CD14-positive monocyte (primary cell): ENCODE measurements at regions not wholly inside any gene's neighbourhood (a gene's known extent, or its start where the extent isn't known, plus 50 kb on each side); places are given as distances from the start of the nearest gene placed in this dataset.

Experiments
- DNase-seq, 3 donors: peaks; one replicate each; pipeline ENCODE4 v3.0.0-alpha.2; 2011 to 2022
- H2AFZ ChIP-seq: 2 replicates; pipeline ENCODE4 v1.6.0; 2012; ENCODE audit warnings: mild to moderate bottlenecking, low read depth, low read length, inconsistent platforms; ENCODE audit not compliant: insufficient read depth, poor library complexity, severe bottlenecking
- H3K27ac ChIP-seq, 2 donors: 1 replicate in 1 of 2; 2 replicates in 1 of 2; pipeline ENCODE4 v1.5.1; 2012 to 2013; ENCODE audit warnings: low read length in 2 of 2, control low read depth in 1 of 2, inconsistent platforms in 1 of 2, low read depth in 1 of 2, mild to moderate bottlenecking in 1 of 2
- H3K27me3 ChIP-seq, 2 donors: one replicate each; pipeline versions ENCODE4 v1.6.0 to v1.6.1; 2011 to 2013; ENCODE audit warnings: low read length in 2 of 2; ENCODE audit not compliant: control insufficient read depth in 2 of 2, insufficient read depth in 2 of 2
- H3K36me3 ChIP-seq, 2 donors: replicated peaks in 1 of 2; 1 replicate in 1 of 2; 2 replicates in 1 of 2; pipeline versions ENCODE4 v1.5.1 to v1.6.1; 2012 to 2013; ENCODE audit warnings: low read length in 2 of 2, control low read depth in 1 of 2, inconsistent platforms in 1 of 2, mild to moderate bottlenecking in 1 of 2; ENCODE audit not compliant: insufficient read depth in 2 of 2, control insufficient read depth in 1 of 2
- H3K4me1 ChIP-seq, 2 donors: 1 replicate in 1 of 2; 2 replicates in 1 of 2; pipeline versions ENCODE4 v1.5.1 to v1.6.1; 2012 to 2013; ENCODE audit warnings: low read length in 2 of 2, control low read depth in 1 of 2, inconsistent platforms in 1 of 2, mild to moderate bottlenecking in 1 of 2, moderate library complexity in 1 of 2; ENCODE audit not compliant: insufficient read depth in 2 of 2, control insufficient read depth in 1 of 2
- H3K4me2 ChIP-seq: replicated peaks from 2 replicates; pipeline ENCODE3; 2012; ENCODE audit warnings: low read length, moderate library complexity, mild to moderate bottlenecking; ENCODE audit not compliant: poor library complexity, severe bottlenecking; ENCODE audit errors: extremely low read depth
- H3K4me3 ChIP-seq, 3 experiments: fragments of 200-600 bp in 1 of 3; sonication (generic) in 1 of 3; replicated peaks in 1 of 3; 1 replicate in 2 of 3; 2 replicates in 1 of 3; pipeline ENCODE4 v1.5.1; 2011 to 2013; ENCODE audit warnings: low read length in 3 of 3, mild to moderate bottlenecking in 3 of 3, control low read depth in 2 of 3, low read depth in 2 of 3, inconsistent platforms in 1 of 3, moderate library complexity in 1 of 3
- H3K79me2 ChIP-seq: 2 replicates; pipeline ENCODE4 v1.6.0; 2012; ENCODE audit warnings: mild to moderate bottlenecking, control low read depth, inconsistent platforms, low read length, moderate library complexity; ENCODE audit not compliant: insufficient read depth
- H3K9ac ChIP-seq: 2 replicates; pipeline ENCODE4 v1.6.0; 2017; ENCODE audit warnings: low read length, mild to moderate bottlenecking; ENCODE audit not compliant: insufficient read depth, poor library complexity, severe bottlenecking
- H3K9me3 ChIP-seq, 2 donors: replicated peaks in 1 of 2; 1 replicate in 1 of 2; 2 replicates in 1 of 2; pipeline versions ENCODE4 v1.5.1 to v1.6.1; 2012 to 2013; ENCODE audit warnings: low read length in 2 of 2, control low read depth in 1 of 2; ENCODE audit not compliant: control insufficient read depth in 1 of 2, insufficient read depth in 1 of 2
- H4K20me1 ChIP-seq: 2 replicates; pipeline ENCODE4 v1.6.0; 2012; ENCODE audit warnings: mild to moderate bottlenecking, low read length, control low read depth, moderate library complexity; ENCODE audit not compliant: insufficient read depth
- H3K27ac Mint-ChIP-seq, 7 donors: one replicate each; pipeline ENCODE4 v1.8.0; 2020; ENCODE audit warnings: mild to moderate bottlenecking in 7 of 7, mixed read lengths in 7 of 7, moderate library complexity in 6 of 7, inconsistent platforms in 2 of 7
- H3K27me3 Mint-ChIP-seq, 3 donors: one replicate each; pipeline ENCODE4 v1.8.0; 2021 to 2022; ENCODE audit warnings: low read depth in 3 of 3, mild to moderate bottlenecking in 3 of 3, mixed read lengths in 3 of 3, moderate library complexity in 3 of 3, inconsistent platforms in 1 of 3
- H3K36me3 Mint-ChIP-seq, 2 donors: one replicate each; pipeline ENCODE4 v1.8.0; 2020; ENCODE audit warnings: mixed read lengths in 2 of 2, inconsistent platforms in 1 of 2, mild to moderate bottlenecking in 1 of 2
- H3K4me1 Mint-ChIP-seq: one replicate; pipeline ENCODE4 v1.8.0; 2020; ENCODE audit warnings: mild to moderate bottlenecking, mixed read lengths
- H3K4me3 Mint-ChIP-seq, 2 donors: one replicate each; pipeline ENCODE4 v1.8.0; 2020; ENCODE audit warnings: mild to moderate bottlenecking in 2 of 2, mixed read lengths in 2 of 2, moderate library complexity in 1 of 2
- H3K9me3 Mint-ChIP-seq, 7 donors: one replicate each; pipeline ENCODE4 v1.8.0; 2020 to 2022; ENCODE audit warnings: mixed read lengths in 7 of 7, mild to moderate bottlenecking in 6 of 7, moderate library complexity in 6 of 7, inconsistent platforms in 2 of 7
- WGBS: methylation state at CpG from one replicate; pipeline ENCODE4 v1.1.5; 2013; ENCODE audit warnings: missing lambda C conversion rate; ENCODE audit not compliant: insufficient coverage; 5-methylcytosine and 5-hydroxymethylcytosine counted together
- intact Hi-C, 2 donors: fragments of 100-400 bp; cut with micrococcal nuclease; formaldehyde crosslinking; loops; one replicate each; pipeline versions ENCODE4 v1.15.0 to v1.15.1; 2023
- TF ChIP-seq, protein P1 (sequence below): fragments of 200-600 bp; IDR thresholded peaks from one replicate; pipeline ENCODE4 v1.8.0; 2022; ENCODE audit warnings: antibody characterized with exemption, mild to moderate bottlenecking

DNA sequence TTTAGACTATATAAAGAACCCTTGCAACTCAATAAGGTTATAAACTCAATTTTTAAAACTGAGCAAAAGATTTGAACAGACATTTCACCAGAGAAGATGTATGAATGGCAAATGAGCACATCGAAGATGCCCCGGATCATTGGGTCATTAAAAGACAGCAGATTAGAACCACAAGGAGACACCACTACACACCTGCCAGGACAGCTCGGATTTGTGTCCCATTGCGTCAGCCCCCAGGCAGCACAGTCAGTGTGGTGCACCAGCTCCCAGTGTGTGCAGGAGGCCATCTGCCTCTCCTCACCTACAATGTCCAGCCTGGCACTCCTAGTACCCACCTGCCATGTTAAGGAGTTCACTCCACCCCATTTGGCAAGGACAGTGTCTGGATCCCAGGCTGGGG is 61.1 kb upstream of the LRP8 start:
- peaks cover 1 to 8% (median 7%) of the 10 kb centered on the region in 3 donors for H3K27me3 Mint-ChIP-seq

DNA sequence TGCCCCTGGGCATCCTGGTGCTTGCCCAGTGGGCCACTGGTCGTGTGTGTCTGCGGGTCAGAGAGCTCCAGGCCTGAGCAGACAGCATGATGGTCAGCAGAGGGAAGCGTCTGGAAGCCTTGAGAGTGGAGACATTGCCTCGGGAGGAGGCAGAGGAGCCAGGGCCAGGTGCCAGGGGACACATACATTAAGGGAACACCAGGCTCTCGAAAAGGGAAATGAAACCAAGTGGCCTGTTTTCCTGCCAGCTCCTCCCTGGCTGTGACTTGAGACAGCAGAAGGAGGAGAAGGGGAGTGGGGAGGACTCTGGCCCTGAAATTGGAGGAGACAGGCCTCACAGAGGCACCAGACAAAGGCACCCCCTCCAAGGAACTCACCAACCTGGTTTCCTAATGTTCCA is 62.4 kb upstream of the LRP8 start:
- H3K9me3 Mint-ChIP-seq: peaks cover 0 to 11% (median 3%) of the 10 kb centered on the region in 7 donors
- 12% methylated on average over 5 of the region's 5 CpGs for WGBS
- Histone ChIP-seq H3K9ac (no peak overlapping the region), H3K4me1 (peaks cover 14 to 17% of the 10 kb centered on the region in 2 donors), H2AFZ (peak overlapping the region; percentile 52), H3K36me3 (no peaks in the 10 kb centered on the region), H3K27me3 (no peaks in the 10 kb centered on the region), H3K79me2 (no peaks in the 10 kb centered on the region), H3K4me3 (peak overlapping the region in 1 of 3 experiments; percentile 4), H3K9me3 (peaks cover 0 to 4% of the 10 kb centered on the region in 2 donors), H4K20me1 (no peaks in the 10 kb centered on the region), H3K27ac (no peak overlapping the region), H3K4me2 (peak overlapping the region; percentile 32)
- peaks cover 1 to 8% (median 7%) of the 10 kb centered on the region in 3 donors for H3K27me3 Mint-ChIP-seq
- TF ChIP-seq, protein P1, sequence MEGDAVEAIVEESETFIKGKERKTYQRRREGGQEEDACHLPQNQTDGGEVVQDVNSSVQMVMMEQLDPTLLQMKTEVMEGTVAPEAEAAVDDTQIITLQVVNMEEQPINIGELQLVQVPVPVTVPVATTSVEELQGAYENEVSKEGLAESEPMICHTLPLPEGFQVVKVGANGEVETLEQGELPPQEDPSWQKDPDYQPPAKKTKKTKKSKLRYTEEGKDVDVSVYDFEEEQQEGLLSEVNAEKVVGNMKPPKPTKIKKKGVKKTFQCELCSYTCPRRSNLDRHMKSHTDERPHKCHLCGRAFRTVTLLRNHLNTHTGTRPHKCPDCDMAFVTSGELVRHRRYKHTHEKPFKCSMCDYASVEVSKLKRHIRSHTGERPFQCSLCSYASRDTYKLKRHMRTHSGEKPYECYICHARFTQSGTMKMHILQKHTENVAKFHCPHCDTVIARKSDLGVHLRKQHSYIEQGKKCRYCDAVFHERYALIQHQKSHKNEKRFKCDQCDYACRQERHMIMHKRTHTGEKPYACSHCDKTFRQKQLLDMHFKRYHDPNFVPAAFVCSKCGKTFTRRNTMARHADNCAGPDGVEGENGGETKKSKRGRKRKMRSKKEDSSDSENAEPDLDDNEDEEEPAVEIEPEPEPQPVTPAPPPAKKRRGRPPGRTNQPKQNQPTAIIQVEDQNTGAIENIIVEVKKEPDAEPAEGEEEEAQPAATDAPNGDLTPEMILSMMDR: no peak
- H3K4me3 Mint-ChIP-seq: peak overlapping the region in 1 of 2 donors; percentile 75
- peaks cover 20% of the 10 kb centered on the region for H3K4me1 Mint-ChIP-seq
- intact Hi-C loops: no loop called here
- peaks cover 0 to 2% of the 10 kb centered on the region in 2 donors for H3K36me3 Mint-ChIP-seq
- peak overlapping the region in 4 of 7 donors; percentile 48 to 72 (median 62) for H3K27ac Mint-ChIP-seq
- DNase-seq: peak; percentile 61 to 73 (median 72)

More for the DNA sequence above, 61.1 kb upstream of the LRP8 start:
- no peak overlapping the region for H2AFZ ChIP-seq
- no peak overlapping the region for H3K27ac Mint-ChIP-seq
- H3K27ac ChIP-seq: no peak overlapping the region
- H3K36me3 Mint-ChIP-seq: peaks cover 0 to 2% of the 10 kb centered on the region in 2 donors
- H3K4me3 Mint-ChIP-seq: no peak overlapping the region
- no peak for DNase-seq
- H3K36me3 ChIP-seq: no peaks in the 10 kb centered on the region
- peaks cover 0 to 4% of the 10 kb centered on the region in 2 donors for H3K9me3 ChIP-seq
- no peak overlapping the region for H3K4me2 ChIP-seq
- H3K79me2 ChIP-seq: no peaks in the 10 kb centered on the region
- no peak overlapping the region for H3K9ac ChIP-seq
- H3K27me3 ChIP-seq: no peaks in the 10 kb centered on the region
- TF ChIP-seq, protein P1: no peak
- peaks cover 0 to 11% (median 3%) of the 10 kb centered on the region in 7 donors for H3K9me3 Mint-ChIP-seq
- peaks cover 14 to 17% of the 10 kb centered on the region in 2 donors for H3K4me1 ChIP-seq
- WGBS: 100% methylated on average over 1 of the region's 4 CpGs
- H3K4me1 Mint-ChIP-seq: peaks cover 20% of the 10 kb centered on the region
- H4K20me1 ChIP-seq: no peaks in the 10 kb centered on the region
- intact Hi-C loops: no loop called here
- no peak overlapping the region for H3K4me3 ChIP-seq
